Neuronal stem cell (in vitro differentiated cells): ENCODE measurements at regions not wholly inside any gene's neighbourhood (a gene's known extent, or its start where the extent isn't known, plus 50 kb on each side); places are given as distances from the start of the nearest gene placed in this dataset.

ENCODE experiments used
- DNase-seq: peaks from one replicate; pipeline ENCODE4 v3.0.0-alpha.2; 2013; ENCODE audit warnings: low spot score
- H2AFZ ChIP-seq: one replicate; pipeline ENCODE4 v1.6.1; 2013; ENCODE audit warnings: mild to moderate bottlenecking, low read length, inconsistent platforms
- H2AK5ac ChIP-seq: 2 replicates; pipeline ENCODE4 v1.6.1; 2013; ENCODE audit warnings: low read depth, mild to moderate bottlenecking, inconsistent platforms, low read length, moderate library complexity, mixed read lengths
- H2BK120ac ChIP-seq: 2 replicates; pipeline ENCODE4 v1.6.1; 2013; ENCODE audit warnings: low read depth, mild to moderate bottlenecking, inconsistent platforms, low read length, moderate library complexity, mixed read lengths
- H2BK12ac ChIP-seq: one replicate; pipeline ENCODE4 v1.6.1; 2013; ENCODE audit warnings: low read length, inconsistent platforms
- H2BK15ac ChIP-seq: 2 replicates; pipeline ENCODE4 v1.6.1; 2013; ENCODE audit warnings: mild to moderate bottlenecking, low read length, inconsistent platforms, mixed read lengths
- H2BK5ac ChIP-seq: one replicate; pipeline ENCODE4 v1.6.1; 2013; ENCODE audit warnings: inconsistent platforms, mild to moderate bottlenecking, low read length, moderate library complexity
- H3K14ac ChIP-seq: one replicate; pipeline ENCODE4 v1.6.1; 2013; ENCODE audit warnings: low read length, inconsistent platforms
- H3K18ac ChIP-seq: 2 replicates; pipeline ENCODE4 v1.6.1; 2013; ENCODE audit warnings: low read length, inconsistent platforms
- H3K23ac ChIP-seq: 2 replicates; pipeline ENCODE4 v1.6.1; 2013; ENCODE audit warnings: low read depth, mild to moderate bottlenecking, mixed read lengths, low read length, inconsistent platforms; ENCODE audit not compliant: poor library complexity
- H3K27ac ChIP-seq: replicated peaks from 3 replicates; pipeline ENCODE4 v1.5.1; 2013; ENCODE audit warnings: low read length, inconsistent platforms
- H3K27me3 ChIP-seq, 3 experiments: 2 replicates each; pipeline ENCODE4 v1.6.1; 2013; ENCODE audit warnings: low read length in 3 of 3, mild to moderate bottlenecking in 2 of 3, inconsistent platforms in 1 of 3, low read depth in 1 of 3, mixed read lengths in 1 of 3, moderate library complexity in 1 of 3; ENCODE audit not compliant: control insufficient read depth in 3 of 3, insufficient read depth in 3 of 3
- H3K36me3 ChIP-seq, 2 donors: replicated peaks in 1 of 2; 2 replicates each; pipeline ENCODE4 v1.6.1; 2013; ENCODE audit warnings: low read length in 2 of 2; ENCODE audit not compliant: control insufficient read depth in 2 of 2, insufficient read depth in 2 of 2
- H3K4ac ChIP-seq: 2 replicates; pipeline ENCODE4 v1.6.1; 2013; ENCODE audit warnings: inconsistent platforms, mild to moderate bottlenecking, low read length, moderate library complexity
- H3K4me1 ChIP-seq, 2 donors: 1 replicate in 1 of 2; 2 replicates in 1 of 2; pipeline ENCODE4 v1.6.1; 2013; ENCODE audit warnings: low read length in 2 of 2, low read depth in 1 of 2; ENCODE audit not compliant: control insufficient read depth in 2 of 2, insufficient read depth in 1 of 2
- H3K4me2 ChIP-seq: one replicate; pipeline ENCODE4 v1.6.1; 2013; ENCODE audit warnings: mild to moderate bottlenecking, low read length, inconsistent platforms; ENCODE audit not compliant: insufficient read depth, poor library complexity, severe bottlenecking
- H3K4me3 ChIP-seq, 2 donors: 2 replicates each; pipeline ENCODE4 v1.5.1; 2013; ENCODE audit warnings: low read length in 2 of 2, mild to moderate bottlenecking in 2 of 2, inconsistent platforms in 1 of 2, moderate library complexity in 1 of 2
- H3K79me1 ChIP-seq: one replicate; pipeline ENCODE4 v1.6.1; 2013; ENCODE audit warnings: low read depth, mild to moderate bottlenecking, inconsistent platforms, low read length, moderate library complexity
- H3K9ac ChIP-seq: one replicate; pipeline ENCODE4 v1.6.1; 2013; ENCODE audit warnings: mild to moderate bottlenecking, low read depth, low read length, inconsistent platforms; ENCODE audit not compliant: poor library complexity
- H3K9me3 ChIP-seq, 2 donors: replicated peaks in 1 of 2; 2 replicates each; pipeline versions ENCODE3 to v1.6.1; 2013; ENCODE audit warnings: low read length in 2 of 2, mild to moderate bottlenecking in 2 of 2, inconsistent platforms in 1 of 2, low read depth in 1 of 2, mixed read lengths in 1 of 2, moderate library complexity in 1 of 2; ENCODE audit not compliant: control insufficient read depth in 2 of 2, insufficient read depth in 1 of 2
- H4K8ac ChIP-seq: one replicate; pipeline ENCODE4 v1.6.1; 2013; ENCODE audit warnings: low read depth, mild to moderate bottlenecking, inconsistent platforms, low read length, moderate library complexity
- H4K91ac ChIP-seq: one replicate; pipeline ENCODE4 v1.6.1; 2013; ENCODE audit warnings: low read length, low read depth, mild to moderate bottlenecking, inconsistent platforms; ENCODE audit not compliant: poor library complexity
- WGBS, 2 donors: extraction: QIAGEN DNeasy Blood & Tissue Kit; methylation state at CpG; one replicate each; pipeline ENCODE4 v1.1.7; 2013; ENCODE audit warnings: missing lambda C conversion rate in 2 of 2, mixed read lengths in 1 of 2; ENCODE audit not compliant: insufficient read length in 2 of 2, insufficient replicate concordance in 1 of 2; ENCODE audit errors: extremely low coverage in 2 of 2; 5-methylcytosine and 5-hydroxymethylcytosine counted together

DNA sequence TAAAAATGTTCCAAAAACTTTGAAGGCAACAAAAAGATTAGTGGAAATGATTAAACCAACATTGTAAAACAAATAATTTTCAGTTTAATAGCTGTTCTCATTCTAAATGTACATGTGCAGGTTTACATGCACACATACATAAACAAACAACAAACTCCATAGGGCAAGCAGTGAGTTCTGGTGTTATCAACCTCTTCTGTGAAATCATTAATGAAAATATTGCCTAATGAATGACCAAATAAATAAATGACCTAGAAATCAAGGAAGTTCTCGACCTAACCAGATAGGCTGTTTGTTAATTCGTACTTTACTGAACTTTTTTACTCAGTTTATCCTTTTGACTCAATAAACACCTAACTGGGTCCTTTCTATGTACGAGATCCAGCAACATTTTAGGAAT lies 165.5 kb upstream of the RORB start:
- no peaks in the 10 kb centered on the region for H3K4me1 ChIP-seq
- no peak overlapping the region for H3K14ac ChIP-seq
- H3K4me2 ChIP-seq, result no peak overlapping the region
- H2BK12ac ChIP-seq, result no peak overlapping the region
- no peak overlapping the region for H3K27ac ChIP-seq
- no peak overlapping the region for H2BK5ac ChIP-seq
- no peak overlapping the region for H4K8ac ChIP-seq
- no peak overlapping the region for H3K4me3 ChIP-seq
- no peak overlapping the region for H2BK120ac ChIP-seq
- H3K18ac ChIP-seq, result no peak overlapping the region
- no peak overlapping the region for H4K91ac ChIP-seq
- no peaks in the 10 kb centered on the region for H3K9me3 ChIP-seq
- H2AFZ ChIP-seq, result no peak overlapping the region
- H3K27me3 ChIP-seq, result no peaks in the 10 kb centered on the region
- no peak overlapping the region for H3K9ac ChIP-seq
- no peak overlapping the region for H2AK5ac ChIP-seq
- H3K4ac ChIP-seq, result no peak overlapping the region
- no peak overlapping the region for H3K23ac ChIP-seq
- no peak overlapping the region for H2BK15ac ChIP-seq
- H3K36me3 ChIP-seq, result no peaks in the 10 kb centered on the region
- H3K79me1 ChIP-seq, result no peaks in the 10 kb centered on the region
- no peak for DNase-seq
- WGBS, 2 donors, result no CpG with 5 or more reads among the region's 3 CpGs

DNA sequence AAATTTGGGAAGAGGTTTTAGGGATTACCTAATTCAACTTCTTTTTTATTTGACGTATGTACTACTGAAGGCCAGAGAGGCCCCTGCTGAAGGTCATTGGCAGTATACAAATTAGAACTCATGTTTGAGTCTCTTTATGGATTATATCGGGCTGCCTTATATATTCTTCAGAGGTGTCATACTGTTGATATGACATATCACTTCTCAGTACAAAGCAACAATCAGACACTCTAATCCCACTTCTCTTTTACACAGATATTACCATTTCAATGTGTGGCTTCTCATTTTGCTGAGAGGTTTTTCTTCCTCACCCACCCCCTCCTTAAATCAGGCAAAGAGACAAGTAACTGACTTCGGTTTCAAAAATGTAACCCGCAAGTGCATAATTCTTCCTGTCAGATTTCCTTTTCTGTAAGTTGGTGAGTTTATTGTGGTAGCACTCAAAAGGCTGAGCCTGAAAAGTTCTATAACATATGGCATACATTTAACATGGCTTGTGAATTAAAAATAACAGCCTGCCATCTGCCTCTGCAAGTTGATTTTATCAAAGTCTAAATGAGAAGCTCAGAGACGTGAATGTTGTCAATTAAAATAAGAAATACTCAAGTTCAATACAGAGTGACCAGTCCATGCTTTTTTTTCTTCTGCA lies 163.6 kb upstream of the RORB start:
- no peaks in the 10 kb centered on the region for H3K9me3 ChIP-seq
- H3K4me2 ChIP-seq, result no peak overlapping the region
- no CpG with 5 or more reads among the region's 5 CpGs for WGBS, 2 donors
- H4K8ac ChIP-seq, result no peak overlapping the region
- H2BK120ac ChIP-seq, result no peak overlapping the region
- H3K27me3 ChIP-seq, result no peaks in the 10 kb centered on the region
- H3K4ac ChIP-seq, result no peak overlapping the region
- no peaks in the 10 kb centered on the region for H3K79me1 ChIP-seq
- H4K91ac ChIP-seq, result no peak overlapping the region
- H3K14ac ChIP-seq, result no peak overlapping the region
- no peak overlapping the region for H3K9ac ChIP-seq
- H3K36me3 ChIP-seq, result no peaks in the 10 kb centered on the region
- no peak overlapping the region for H3K23ac ChIP-seq
- H2BK5ac ChIP-seq, result no peak overlapping the region
- no peaks in the 10 kb centered on the region for H3K4me1 ChIP-seq
- no peak overlapping the region for H3K27ac ChIP-seq
- DNase-seq, result no peak
- H2AK5ac ChIP-seq, result no peak overlapping the region
- no peak overlapping the region for H3K4me3 ChIP-seq
- no peak overlapping the region for H2BK15ac ChIP-seq
- no peak overlapping the region for H2BK12ac ChIP-seq
- no peak overlapping the region for H2AFZ ChIP-seq
- H3K18ac ChIP-seq, result no peak overlapping the region

DNA sequence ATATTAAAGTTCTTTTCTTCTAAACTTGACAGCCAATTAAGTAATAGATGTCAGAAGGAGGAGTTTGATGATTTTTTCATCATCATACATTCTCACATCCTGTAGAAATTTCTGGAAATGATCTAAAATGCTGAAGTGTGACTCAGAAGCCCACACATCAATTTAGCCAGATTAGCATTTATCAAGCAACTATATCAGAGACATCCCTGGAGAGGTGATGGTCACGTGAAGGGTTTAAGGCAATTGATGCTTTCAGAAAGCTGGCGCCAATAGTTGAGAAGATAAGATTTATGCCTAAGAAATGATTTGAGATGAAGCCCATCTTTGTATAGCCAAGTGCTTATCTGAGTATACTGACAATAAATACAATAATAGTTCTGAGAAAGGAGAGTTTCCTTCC lies 162.9 kb upstream of the RORB start:
- no peaks in the 10 kb centered on the region for H3K27me3 ChIP-seq
- no peak overlapping the region for H3K18ac ChIP-seq
- WGBS, 2 donors, result no CpG with 5 or more reads among the region's 2 CpGs
- no peak overlapping the region for H3K4ac ChIP-seq
- no peak overlapping the region for H3K14ac ChIP-seq
- no peaks in the 10 kb centered on the region for H3K36me3 ChIP-seq
- no peak overlapping the region for H2BK120ac ChIP-seq
- H3K9ac ChIP-seq, result no peak overlapping the region
- no peak overlapping the region for H2AK5ac ChIP-seq
- H3K79me1 ChIP-seq, result no peaks in the 10 kb centered on the region
- no peak overlapping the region for H4K8ac ChIP-seq
- no peak overlapping the region for H3K4me3 ChIP-seq
- H3K4me1 ChIP-seq, result no peaks in the 10 kb centered on the region
- H2BK5ac ChIP-seq, result no peak overlapping the region
- H4K91ac ChIP-seq, result no peak overlapping the region
- no peak overlapping the region for H2AFZ ChIP-seq
- no peak overlapping the region for H3K4me2 ChIP-seq
- no peak overlapping the region for H3K27ac ChIP-seq
- no peak overlapping the region for H3K23ac ChIP-seq
- no peaks in the 10 kb centered on the region for H3K9me3 ChIP-seq
- no peak overlapping the region for H2BK12ac ChIP-seq
- no peak for DNase-seq
- H2BK15ac ChIP-seq, result no peak overlapping the region

DNA sequence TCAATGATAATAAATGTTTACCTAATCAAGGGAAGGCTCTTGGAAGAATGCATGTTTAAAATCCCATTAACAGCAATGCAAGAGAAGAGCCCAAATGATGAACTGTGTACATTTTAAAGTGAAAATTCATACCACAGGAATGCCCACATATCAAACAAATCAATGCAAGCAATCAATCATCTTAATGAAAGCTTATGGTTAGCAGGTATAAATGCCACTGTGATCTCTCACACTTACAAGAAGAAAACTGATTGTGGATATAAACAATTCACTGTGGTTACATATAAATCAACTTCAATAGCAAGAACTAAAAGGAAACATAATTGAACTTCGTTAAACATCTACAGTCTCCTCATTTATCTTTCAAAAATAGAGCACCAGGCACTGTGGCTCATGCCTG lies 161.0 kb upstream of the RORB start:
- Histone ChIP-seq H2BK5ac (no peak overlapping the region), H3K4me2 (no peak overlapping the region), H3K14ac (no peak overlapping the region), H3K27me3 (no peaks in the 10 kb centered on the region), H3K36me3 (no peaks in the 10 kb centered on the region), H3K23ac (no peak overlapping the region), H2AFZ (no peak overlapping the region), H3K79me1 (no peaks in the 10 kb centered on the region), H2BK12ac (no peak overlapping the region), H4K91ac (no peak overlapping the region), H3K4ac (no peak overlapping the region), H2BK15ac (no peak overlapping the region), H3K27ac (no peak overlapping the region), H3K4me3 (no peak overlapping the region), H4K8ac (no peak overlapping the region), H3K4me1 (no peaks in the 10 kb centered on the region), H3K9ac (no peak overlapping the region), H3K18ac (no peak overlapping the region), H2BK120ac (no peak overlapping the region), H2AK5ac (no peak overlapping the region), H3K9me3 (no peaks in the 10 kb centered on the region)
- no CpG with 5 or more reads among the region's 1 CpG for WGBS, 2 donors
- DNase-seq, result no peak
